HL-60 (cell line): ENCODE measurements at regions not wholly inside any gene's neighbourhood (a gene's known extent, or its start where the extent isn't known, plus 50 kb on each side); places are given as distances from the start of the nearest gene placed in this dataset.
"Not testable (repeated sequence)": the region's sequence is repeated elsewhere in the genome, so short reads cannot be mapped to it uniquely, and the experiment has no call there.

Source experiments
- DNase-seq, 2 experiments: peaks; one replicate each; pipeline ENCODE4 v3.0.0-alpha.2; 2010 to 2020; ENCODE audit warnings: low read depth in 1 of 2, low spot score in 1 of 2
- H3K27ac ChIP-seq: fragments of 250-450 bp; sonication (Bioruptor Pico); replicated peaks from 2 replicates; pipeline ENCODE4 v1.5.1; 2020; ENCODE audit warnings: mild to moderate bottlenecking, moderate library complexity
- H3K27me3 ChIP-seq: fragments of 250-450 bp; sonication (Bioruptor Pico); 2 replicates; pipeline ENCODE4 v1.5.1; 2021; ENCODE audit warnings: mild to moderate bottlenecking, moderate library complexity; ENCODE audit not compliant: insufficient read depth, poor library complexity, severe bottlenecking
- H3K4me3 ChIP-seq: replicated peaks from 2 replicates; pipeline ENCODE4 v1.5.1; 2011; ENCODE audit warnings: mild to moderate bottlenecking, control low read depth, low read length; ENCODE audit not compliant: insufficient read depth
- CTCF ChIP-seq: IDR thresholded peaks from one replicate; pipeline ENCODE4 v1.5.1; 2011; ENCODE audit warnings: low read length, control low read depth, inconsistent platforms; ENCODE audit not compliant: insufficient read depth
- GABPA ChIP-seq: IDR thresholded peaks from 2 replicates; pipeline ENCODE4 v1.6.1; 2012; ENCODE audit warnings: low read depth
- POLR2AphosphoS5 ChIP-seq: IDR thresholded peaks from 2 replicates; pipeline ENCODE4 v1.6.1; 2012; ENCODE audit warnings: low read depth
- SPI1 ChIP-seq: IDR thresholded peaks from 2 replicates; pipeline ENCODE4 v1.6.1; 2012; ENCODE audit warnings: low read depth, mild to moderate bottlenecking, borderline replicate concordance
- TF ChIP-seq, protein P1 (sequence below): IDR thresholded peaks from 2 replicates; pipeline ENCODE4 v1.6.1; 2012; ENCODE audit warnings: low read depth; ENCODE audit not compliant: insufficient replicate concordance

- TF ChIP-seq SPI1 (peak; percentile 74), CTCF (no peak), GABPA (peak; percentile 60)
- Histone ChIP-seq H3K27me3 (no peaks in the 10 kb centered on the region), H3K4me3 (no peak overlapping the region), H3K27ac (peak overlapping the region; percentile 17)
- DNase-seq: peak; percentile 30 to 58
Measured at GRCh38 chr2:64812285-64812684, 158.6 kb upstream of the SERTAD2 start.

DNA sequence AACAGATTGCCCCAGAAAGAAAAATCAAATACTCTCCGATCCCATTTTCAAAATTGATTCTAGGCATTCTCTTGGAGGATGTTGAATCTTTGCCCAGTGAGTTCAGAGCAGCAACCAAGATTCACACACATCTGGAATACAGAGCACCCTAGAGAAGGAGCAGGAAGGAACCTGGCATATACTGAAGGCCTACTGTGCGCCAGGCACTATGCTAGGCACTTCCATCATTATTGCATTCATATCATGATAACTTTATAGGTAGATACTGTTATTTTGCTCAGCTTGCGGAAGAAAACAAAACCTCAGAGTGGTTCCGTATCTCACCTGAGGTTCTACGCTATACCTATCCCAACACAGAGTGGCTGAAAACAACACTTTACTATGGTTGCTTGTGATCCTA lies 160.3 kb upstream of the SERTAD2 start:
- no peak overlapping the region for H3K4me3 ChIP-seq
- DNase-seq: no peak
- TF ChIP-seq POLR2AphosphoS5: no peak
- TF ChIP-seq, protein P1, sequence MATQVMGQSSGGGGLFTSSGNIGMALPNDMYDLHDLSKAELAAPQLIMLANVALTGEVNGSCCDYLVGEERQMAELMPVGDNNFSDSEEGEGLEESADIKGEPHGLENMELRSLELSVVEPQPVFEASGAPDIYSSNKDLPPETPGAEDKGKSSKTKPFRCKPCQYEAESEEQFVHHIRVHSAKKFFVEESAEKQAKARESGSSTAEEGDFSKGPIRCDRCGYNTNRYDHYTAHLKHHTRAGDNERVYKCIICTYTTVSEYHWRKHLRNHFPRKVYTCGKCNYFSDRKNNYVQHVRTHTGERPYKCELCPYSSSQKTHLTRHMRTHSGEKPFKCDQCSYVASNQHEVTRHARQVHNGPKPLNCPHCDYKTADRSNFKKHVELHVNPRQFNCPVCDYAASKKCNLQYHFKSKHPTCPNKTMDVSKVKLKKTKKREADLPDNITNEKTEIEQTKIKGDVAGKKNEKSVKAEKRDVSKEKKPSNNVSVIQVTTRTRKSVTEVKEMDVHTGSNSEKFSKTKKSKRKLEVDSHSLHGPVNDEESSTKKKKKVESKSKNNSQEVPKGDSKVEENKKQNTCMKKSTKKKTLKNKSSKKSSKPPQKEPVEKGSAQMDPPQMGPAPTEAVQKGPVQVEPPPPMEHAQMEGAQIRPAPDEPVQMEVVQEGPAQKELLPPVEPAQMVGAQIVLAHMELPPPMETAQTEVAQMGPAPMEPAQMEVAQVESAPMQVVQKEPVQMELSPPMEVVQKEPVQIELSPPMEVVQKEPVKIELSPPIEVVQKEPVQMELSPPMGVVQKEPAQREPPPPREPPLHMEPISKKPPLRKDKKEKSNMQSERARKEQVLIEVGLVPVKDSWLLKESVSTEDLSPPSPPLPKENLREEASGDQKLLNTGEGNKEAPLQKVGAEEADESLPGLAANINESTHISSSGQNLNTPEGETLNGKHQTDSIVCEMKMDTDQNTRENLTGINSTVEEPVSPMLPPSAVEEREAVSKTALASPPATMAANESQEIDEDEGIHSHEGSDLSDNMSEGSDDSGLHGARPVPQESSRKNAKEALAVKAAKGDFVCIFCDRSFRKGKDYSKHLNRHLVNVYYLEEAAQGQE: no peak
- TF ChIP-seq SPI1: no peak
- TF ChIP-seq GABPA: no peak
- no peak for TF ChIP-seq CTCF
- H3K27ac ChIP-seq: no peak overlapping the region
- H3K27me3 ChIP-seq: no peaks in the 10 kb centered on the region

- not testable (repeated sequence) for H3K4me3 ChIP-seq, DNase-seq, H3K27ac ChIP-seq, H3K27me3 ChIP-seq
Measured at GRCh38 chr2:64816526-64816925, 162.8 kb upstream of the SERTAD2 start.

DNA sequence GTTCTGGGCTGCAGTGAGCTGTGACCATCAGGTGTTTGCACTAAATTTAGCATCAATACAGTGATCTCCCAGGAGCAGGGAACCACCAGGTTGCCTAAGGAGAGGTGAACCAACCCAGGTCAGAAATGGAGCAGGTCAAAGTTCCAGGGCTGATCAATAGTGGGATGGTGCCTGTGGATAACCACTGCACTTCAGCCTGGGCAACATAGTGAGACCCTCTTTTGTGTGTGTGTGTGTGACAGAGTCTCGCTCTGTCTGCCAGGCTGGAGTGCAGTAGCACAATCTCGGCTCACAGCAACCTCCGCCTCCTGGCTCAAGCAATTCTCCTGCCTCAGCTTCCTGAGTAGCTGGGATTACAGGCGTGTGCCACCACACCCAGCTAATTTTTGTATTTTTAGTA lies 163.7 kb upstream of the SERTAD2 start:
- TF ChIP-seq CTCF: no peak
- DNase-seq: no peak

GRCh38 chr2:64818664-64819060 lies 164.9 kb upstream of the SERTAD2 start:
- Histone ChIP-seq H3K27me3 (no peaks in the 10 kb centered on the region), H3K4me3 (no peak overlapping the region), H3K27ac (no peak overlapping the region)
- no peak for DNase-seq
- TF ChIP-seq SPI1: no peak
- TF ChIP-seq, protein P1: no peak

More for the DNA sequence above, 163.7 kb upstream of the SERTAD2 start:
- Histone ChIP-seq H3K27me3 (no peaks in the 10 kb centered on the region), H3K4me3 (no peak overlapping the region), H3K27ac (no peak overlapping the region)
